ENCODE measurements at regions not wholly inside any gene's neighbourhood (a gene's known extent, or its start where the extent isn't known, plus 50 kb on each side); places are given as distances from the start of the nearest gene placed in this dataset.

DNA sequence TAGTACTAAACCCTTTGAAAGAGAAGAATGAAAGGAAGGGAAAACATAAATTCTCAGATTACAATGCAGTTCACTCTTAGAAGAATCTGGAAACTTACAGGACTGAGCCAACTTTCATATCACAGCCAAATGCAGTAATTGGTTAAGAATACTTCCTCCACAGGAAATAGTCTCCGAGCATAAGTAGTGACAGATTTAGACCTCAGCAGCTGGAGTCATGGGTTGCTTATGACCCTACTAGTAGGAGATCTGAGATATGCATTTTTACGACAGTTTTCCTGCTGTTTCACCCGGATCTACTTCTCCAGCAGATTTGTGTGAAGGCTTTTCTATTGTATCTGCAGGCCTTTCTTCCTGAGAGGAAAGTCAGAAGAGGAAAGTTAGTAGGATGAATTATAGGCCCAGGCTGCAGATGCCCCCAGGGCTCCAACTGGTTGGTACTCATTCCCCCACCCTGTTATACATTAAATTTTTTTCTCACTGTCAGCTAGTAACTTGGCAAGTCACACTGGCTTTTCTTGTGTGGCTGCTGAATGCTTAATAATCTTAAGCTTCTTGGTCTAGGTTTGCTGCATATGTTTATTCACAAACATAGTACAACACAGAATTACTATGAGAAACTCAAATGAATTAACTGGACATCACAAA is 1241.5 kb upstream of the MIR17HG start:
- no peak for DNase-seq

DNA sequence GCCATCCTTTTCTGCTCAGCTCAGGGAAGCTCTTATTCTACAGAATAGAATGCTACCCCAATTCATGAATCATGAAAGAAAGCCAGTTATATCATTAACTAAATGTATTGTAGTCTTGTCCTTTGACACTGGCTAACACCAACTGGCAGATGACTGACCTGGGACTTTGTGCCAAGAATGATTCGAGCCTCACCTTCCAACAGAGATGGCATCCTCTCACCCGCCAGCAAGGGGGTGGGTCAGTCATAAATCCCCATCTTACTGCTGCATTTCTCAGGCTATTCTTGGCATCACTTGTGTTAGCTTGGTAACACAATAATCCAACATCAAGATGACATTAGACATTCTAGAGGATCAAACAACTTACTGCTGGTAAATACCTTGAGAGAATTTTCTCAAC is 1239.8 kb upstream of the MIR17HG start:
- no peak for DNase-seq

DNA sequence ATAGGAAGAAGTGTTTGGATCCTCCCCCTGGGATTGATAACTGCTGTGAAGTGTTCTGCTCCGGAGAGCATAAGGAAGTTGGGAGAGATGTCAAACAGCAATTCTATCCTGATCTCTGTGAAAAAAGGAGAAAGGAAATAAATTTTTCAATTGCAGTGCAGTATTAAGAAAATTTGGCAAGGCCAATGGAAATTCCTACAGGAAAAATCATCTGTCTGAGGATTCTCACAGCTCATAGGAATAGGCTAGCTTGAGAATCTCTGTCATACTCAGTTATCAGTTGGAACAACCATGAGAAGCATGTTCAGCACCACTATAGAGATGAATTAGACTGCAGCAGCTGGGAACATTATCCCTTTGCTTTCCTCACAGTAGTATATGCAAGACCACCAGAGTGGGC is 1238.9 kb upstream of the MIR17HG start:
- no peak for DNase-seq

DNA sequence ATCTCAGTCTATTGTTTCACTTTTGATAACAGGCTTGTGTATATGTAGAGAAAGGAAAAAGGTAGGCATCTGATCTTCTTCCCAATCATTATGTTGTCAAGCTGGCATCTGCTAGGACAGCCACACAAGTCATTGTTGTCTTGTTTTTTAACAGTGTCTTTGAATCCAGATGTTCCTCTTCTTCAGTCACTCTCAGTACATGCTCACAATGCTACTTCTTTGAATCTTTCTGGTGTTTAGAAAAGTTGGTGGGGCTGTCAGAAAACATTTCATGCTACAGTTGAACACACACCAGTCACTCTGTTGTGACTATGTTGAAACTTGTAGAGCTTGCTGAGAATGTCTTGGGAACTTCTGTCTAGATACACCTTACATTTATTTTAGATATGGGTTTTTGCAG is 1231.4 kb upstream of the MIR17HG start:
- no peak for DNase-seq

DNA sequence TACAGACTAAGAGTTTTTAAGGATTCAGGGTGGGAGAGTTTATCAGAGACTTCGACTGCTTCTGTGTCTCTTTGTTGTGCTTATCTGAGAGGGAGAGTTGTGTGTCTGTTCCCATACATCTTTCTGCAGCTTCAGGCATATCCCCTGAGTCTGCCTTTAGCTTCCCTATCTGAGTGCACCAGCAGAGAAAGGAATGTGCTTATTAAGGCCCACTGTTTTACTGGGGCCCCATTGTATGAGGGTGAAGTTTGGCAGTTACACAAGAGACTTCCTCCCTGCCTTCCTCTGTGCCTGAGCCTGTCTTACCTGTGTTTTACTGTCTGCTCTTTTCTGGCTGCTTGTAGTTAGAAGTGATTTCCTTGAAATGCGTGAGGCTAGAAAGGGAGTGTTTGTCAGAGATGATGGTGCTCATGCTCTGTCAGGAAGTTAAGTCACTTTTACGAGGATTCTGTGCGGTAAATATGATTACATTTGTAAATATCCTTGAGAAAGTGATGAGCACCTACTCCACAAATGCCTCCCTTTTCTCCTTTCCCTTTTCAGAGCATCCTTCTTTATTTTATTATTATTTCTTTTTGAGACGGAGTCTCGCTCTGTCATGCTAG is 1228.9 kb upstream of the MIR17HG start:
- no peak for DNase-seq

DNA sequence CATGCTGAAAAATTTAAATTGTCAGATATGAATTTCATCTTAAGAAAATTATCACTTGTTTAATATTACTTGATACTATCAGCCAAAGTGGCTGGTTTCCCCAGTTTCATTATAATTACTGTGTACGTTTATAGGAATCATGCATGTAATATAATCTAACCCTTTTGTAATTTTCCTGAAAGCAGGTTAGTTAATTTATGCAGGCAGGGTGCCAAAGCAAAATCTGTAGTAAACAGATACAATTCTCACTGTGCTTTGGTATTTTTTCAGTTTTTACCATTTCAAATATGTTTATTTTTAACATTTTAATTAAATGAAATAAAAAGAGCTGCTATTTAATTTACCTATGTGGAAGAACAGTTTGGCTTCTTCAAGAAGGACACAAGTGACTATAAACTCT is 1227.5 kb upstream of the MIR17HG start:
- no peak for DNase-seq

DNA sequence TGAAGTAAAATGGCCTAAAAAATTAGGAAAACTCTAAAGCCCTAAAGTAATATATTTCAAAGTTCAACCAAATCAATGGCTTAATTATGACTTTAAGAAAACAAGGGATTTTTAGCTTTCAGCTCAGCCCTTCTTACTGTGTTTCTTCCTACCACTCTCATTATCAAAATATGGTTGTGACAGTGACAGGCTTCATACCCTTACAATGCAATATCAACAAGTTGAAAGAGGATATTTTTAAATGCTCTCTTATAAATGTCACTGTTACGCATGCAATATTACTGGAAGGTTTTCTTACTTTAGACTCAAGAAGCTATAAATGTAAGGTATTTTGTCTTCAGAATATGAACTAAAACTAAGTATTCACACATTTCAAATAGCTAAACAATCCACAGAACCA is 1225.7 kb upstream of the MIR17HG start:
- DNase-seq, result no peak

DNA sequence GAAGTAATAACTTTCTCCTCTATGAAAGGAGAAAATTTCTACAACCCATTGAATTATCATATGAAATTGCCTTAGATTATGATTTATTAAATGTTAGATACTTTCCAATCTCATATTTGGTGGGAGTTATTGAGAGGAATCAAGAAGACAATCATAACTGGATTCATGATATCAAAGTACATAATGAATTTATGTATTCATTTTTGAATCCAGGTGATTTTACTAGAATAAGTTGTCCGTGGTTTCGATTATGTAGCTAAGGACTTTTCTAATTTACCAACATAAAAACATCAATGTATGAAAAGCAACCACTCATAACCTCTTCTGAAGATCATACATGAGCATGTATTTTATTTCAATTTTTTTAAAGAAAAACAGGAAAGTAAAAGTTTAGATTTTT is 1225.0 kb upstream of the MIR17HG start:
- no peak for DNase-seq

DNA sequence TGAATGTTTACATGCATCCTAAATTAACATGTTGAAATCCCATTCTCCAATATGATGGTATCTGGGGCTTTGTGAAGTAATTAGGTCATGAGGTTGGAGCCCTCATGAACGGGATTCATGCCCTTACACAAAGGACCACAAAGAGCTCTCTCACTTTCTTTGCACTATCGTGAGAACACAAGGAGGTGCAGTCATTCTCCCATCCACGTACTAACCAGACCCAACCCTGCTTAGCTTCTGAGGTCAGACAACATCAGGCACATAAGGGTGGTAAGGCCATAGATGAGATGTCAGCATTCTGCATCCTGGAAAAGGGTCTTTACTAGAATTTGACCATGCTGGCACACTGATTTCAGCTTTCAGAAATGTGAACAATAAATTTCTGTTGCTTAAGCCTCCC is 1211.9 kb upstream of the MIR17HG start:
- DNase-seq, result no peak

DNA sequence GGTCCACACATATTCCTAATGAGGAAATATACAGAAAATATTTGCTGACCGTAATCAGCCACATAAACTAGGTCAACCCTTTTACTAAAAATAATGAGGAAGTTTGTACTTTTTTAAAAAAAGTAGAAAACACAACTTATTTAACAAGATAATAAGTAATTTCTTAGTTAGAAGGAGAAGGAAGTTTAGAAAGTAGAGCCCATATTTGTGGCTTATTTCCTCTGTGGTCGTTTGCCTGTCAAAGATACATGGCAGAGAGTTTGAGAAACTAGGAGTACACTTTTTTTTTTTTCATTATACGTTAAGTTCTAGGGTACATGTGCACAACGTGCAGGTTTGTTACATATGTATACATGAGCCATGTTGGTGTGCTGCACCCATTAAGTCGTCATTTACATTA is 1205.2 kb upstream of the MIR17HG start:
- no peak for DNase-seq

DNA sequence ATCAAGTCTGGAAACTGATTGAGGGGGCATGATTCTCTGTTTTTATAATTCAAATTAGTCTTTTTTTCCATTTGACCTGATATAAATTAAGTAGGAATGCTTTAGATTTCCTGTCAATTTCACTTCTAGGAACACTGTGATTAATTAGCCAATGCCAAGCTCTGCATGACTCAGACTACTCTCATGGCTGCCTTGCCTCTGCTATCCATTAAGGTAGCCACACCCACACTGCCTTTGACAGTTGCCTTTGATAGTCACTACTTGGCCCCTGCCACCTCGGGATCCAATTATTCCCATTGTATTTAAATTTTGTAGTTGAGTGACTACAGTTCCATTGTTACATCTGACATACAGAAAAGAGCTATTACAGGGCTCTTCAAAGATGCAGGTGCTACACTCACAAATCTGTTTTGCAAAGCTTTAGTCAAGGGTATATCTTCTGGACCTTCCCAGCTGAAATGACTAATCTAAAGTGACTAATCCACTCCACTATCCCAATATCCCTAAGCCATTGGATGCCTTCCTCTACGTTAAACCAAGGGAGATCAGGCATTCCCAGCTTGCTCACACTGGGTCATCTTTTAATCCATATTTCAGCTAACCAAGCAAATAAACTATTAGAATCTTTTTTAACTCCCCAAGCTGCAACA is 1193.1 kb upstream of the MIR17HG start:
- DNase-seq, result no peak

DNA sequence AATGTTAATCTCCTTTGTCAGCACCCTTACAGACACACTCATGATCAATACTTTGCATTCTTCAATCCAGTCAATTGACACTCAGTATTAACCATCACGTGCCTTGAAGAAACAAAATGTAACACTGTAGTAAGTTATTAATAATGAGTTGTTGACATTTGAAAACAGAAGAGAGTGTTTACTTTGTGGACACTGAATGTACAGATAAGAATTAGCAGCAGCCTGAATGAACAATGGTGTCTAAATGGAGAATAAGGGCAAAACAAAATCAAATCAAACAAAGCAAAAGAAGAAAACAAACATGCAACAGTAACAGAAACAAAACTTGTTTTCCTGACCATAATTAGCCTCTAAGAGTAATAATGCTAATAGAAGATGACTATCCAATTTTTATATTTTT is 1191.1 kb upstream of the MIR17HG start:
- no peak for DNase-seq

DNA sequence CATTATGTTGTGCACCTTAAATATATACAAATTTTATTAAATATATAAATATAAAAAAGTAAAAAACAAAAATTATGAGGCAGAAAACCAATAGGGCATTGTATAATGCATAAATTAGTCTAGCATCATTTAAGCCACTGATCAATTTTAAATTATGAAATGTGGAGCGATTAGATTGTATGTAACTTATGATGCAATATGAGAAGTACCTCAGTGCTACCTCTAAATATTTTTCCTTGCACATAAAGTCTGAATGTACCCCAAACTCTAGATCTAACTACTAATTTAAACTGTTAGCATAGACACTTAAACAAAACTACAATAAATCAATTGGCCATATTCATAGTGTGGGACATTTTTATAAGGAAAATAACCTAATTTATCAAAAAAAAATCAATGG is 1178.5 kb upstream of the MIR17HG start:
- no peak for DNase-seq

DNA sequence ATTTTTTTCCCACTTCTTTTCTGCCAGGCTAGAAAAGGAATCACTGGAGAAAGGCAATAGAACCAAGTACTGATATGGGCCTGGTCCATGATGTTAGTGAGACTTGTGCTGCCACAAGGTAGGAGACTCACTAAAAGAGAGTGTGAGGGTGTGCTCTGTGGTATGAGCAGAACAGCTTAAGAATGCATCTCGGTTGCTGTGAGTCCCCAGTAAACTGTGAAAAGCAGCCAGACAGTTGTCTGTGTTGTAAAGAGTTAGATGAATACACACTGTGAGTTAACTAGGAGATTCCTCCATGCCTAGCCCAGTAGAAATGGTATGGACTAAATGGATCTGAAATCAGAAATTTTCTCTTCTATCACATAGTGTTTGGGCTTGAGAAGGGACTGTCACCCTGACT is 1177.3 kb upstream of the MIR17HG start:
- DNase-seq, result no peak

DNA sequence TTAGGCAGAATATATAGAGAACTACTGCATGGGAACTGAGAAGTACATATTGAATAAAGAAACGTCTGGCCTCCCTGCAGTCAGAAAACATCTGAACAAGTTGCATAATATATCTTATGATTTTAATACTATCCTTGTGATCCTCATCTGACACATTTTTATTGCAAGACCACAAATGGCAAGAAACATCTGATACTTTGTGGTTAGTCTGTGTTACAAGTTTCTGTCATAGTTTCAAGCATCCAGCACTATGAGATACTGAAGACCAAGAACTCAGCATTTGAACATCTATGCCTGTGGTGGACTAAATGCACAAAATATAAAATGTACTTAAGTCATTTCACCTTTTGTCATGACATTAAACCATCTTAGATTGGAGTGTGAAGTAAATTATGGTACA is 1175.8 kb upstream of the MIR17HG start:
- no peak for DNase-seq

DNA sequence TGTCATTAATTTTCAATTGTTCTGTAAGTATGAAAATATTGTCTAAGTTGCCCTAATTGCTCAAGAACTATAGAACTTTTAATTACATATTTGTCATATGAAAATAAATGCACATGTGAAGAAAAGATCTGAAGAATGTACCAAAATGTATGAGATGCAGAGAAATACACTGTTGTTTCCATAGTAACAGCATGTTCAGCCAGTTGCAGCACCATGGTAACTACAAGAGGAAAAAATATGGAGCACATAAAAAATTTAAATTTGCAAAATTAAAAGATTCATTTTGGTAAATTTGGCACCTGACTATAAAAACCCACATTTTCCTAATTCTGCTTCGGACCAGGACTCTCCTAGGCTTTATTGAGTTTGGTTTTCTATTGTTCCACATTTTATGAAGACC is 1170.0 kb upstream of the MIR17HG start:
- DNase-seq, result no peak

DNA sequence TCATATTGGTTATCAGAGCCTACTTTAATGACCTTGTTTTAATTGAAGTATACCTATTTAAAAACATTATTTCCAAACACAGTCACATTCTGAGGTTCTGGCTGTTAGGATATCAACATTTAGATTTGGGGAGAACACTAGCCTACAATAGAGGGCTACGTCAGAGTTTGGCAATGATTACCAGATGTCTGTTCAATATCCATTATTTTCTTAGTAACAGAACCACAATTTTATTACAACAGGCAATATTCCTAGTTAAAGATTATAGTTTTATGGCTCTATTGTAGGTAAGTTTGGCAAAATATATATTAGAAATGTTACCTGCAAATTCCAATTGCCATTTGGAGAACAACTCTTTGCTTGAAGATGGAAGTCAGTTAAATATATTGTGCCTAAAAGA is 1163.1 kb upstream of the MIR17HG start:
- no peak for DNase-seq

DNA sequence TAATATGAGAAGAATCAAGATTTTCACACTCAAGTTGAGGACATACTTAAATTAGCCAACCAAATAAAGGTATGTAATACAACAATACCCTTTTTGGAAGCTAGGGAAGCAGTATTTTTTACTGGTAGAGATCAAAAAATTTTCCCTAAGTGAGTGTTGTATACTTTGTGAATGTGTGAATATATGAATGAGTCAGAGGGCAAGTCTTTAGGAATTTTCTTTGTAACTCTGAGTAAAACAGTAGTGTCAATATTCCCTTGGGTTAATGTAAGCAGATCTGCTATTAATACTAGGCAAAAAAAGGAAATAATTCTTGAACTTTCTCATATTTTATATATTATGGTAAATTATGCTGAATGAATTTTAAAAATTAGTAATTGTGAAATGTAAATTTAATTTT is 1161.8 kb upstream of the MIR17HG start:
- no peak for DNase-seq

DNA sequence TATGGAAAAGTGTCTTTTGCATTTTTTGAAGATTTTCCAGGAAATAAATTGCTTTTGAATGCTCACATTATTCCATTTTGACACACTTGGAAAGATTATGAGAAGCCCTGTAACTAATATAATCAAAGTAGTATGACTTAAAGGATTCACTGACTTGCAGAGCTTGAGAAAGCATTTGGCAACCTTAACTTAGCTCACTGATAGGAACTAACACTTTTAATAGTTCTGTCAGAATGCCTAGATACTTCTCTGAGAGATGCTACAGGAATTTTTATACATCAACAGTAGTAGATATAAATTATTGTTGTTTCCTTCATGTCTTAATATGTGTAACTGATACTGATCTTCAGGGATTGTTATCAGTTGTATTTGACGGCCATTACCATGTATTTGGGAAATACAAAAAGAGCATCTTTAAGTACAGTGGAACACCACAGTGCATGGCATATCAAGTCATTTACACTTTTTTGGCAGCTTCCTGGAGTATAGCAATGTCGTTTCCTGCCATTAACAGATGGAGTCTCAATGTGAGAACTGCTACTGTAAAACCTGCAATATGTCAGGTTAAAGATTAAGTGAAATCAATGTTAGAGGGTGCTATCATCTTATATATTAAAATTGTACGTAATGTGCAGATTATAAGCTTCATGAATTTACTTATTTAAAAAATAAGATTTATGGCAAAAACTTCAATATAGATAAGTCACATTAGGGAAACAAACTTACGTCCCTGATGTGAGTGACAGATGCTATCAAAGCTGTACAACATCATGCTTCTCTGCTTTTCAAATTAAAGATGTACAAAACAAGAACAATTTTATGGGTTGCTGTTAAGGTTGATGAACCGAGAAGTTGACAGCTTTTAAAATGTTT is 1159.8 kb upstream of the MIR17HG start:
- no peak for DNase-seq

DNA sequence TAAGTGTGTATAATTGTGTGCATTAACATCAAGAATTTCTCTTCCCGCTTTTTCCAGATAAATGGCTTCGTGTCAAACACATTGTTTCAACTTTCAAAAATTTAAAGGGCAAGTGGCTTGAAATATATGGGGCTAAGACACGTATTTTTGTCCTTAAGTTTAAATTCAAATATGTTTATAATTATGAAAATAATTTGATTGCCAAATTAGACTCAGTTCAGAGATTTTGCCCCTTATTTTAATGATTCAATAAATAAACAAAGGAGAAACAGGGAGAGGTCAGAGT is 1159.2 kb upstream of the MIR17HG start:
- DNase-seq, result no peak

DNA sequence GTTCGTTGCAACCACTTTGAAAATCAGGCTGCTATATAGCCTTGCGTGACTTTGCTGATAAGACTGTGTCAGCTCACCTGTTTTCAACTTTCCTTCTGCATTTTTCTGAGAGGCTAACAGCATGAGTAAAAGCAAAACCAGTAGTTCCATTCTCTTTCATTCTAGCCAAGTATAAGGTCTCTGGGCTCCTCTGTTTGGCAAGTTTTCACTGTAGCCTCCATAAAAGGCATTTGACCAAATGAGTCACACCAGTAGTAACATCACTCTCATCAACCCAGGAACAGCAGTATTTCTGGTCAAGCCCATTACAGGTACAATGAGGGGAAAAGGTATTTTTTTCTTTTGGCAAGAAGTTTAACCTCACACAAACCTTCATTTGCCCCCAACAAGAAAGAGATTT is 1149.8 kb upstream of the MIR17HG start:
- DNase-seq, result no peak

DNA sequence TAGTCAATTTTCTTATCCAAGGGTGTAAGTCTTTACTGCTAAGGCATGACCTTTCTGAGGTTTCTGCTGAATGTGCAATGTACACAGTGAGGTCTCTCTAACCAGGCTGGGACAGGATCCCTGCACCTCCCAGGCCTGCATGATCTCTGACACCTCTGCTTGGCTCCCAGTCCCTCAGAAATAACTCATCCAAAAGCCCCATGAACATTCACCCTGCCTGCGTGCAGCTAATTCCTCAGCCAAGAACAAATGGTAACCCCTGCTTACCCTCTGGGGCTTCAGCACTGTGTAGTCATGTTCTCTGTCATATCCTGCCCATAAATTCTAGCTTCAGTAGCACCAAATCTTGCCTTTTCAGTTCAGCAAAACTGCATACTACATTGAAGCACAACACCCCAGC is 1146.3 kb upstream of the MIR17HG start:
- DNase-seq, result no peak

DNA sequence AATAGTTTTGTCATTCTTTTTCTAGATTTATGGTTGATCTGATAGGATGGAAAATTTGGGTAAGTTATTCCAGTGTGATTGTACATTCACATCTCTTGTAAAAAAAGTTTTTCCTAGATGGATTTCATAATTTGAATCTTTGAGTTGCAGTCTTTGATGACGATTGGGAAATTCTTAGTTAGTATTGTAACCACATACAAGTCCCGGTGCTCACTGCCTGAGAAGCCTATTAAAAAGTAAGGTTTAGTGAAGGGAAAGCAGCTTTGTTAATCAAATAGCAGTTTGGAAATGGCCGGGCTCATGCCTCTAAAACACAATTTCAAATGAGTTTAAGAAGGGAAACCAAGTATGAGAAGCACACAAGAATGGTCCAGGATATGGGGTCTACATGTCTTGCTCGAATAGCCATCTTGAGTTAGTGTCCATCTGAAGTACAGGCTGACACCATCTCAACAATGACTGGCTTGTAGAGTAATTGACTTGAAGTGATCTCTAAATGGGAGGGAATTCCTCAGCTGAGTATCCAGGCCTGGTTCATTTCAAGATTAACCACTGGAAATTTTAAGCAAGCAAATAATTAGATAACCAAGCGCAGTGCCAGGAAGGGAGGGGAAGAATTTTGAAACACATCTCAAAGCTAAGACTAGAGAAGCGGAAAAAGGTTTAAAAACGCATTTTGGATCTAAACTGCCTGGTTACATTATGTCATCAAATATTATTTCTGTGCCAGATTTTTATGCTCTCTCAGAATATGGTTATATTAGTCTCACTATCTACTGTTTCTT is 1145.6 kb upstream of the MIR17HG start:
- no peak for DNase-seq

Data from DMS79 treated with DMSO at 0.1 percent for 48 hours (cell line).